CD14-positive monocyte (primary cell): ENCODE measurements at regions not wholly inside any gene's neighbourhood (a gene's known extent, or its start where the extent isn't known, plus 50 kb on each side); places are given as distances from the start of the nearest gene placed in this dataset.

Experiments
- DNase-seq, 3 donors: peaks; one replicate each; pipeline ENCODE4 v3.0.0-alpha.2; 2011 to 2022
- H2AFZ ChIP-seq: 2 replicates; pipeline ENCODE4 v1.6.0; 2012; ENCODE audit warnings: mild to moderate bottlenecking, low read depth, low read length, inconsistent platforms; ENCODE audit not compliant: insufficient read depth, poor library complexity, severe bottlenecking
- H3K27ac ChIP-seq, 2 donors: 1 replicate in 1 of 2; 2 replicates in 1 of 2; pipeline ENCODE4 v1.5.1; 2012 to 2013; ENCODE audit warnings: low read length in 2 of 2, control low read depth in 1 of 2, inconsistent platforms in 1 of 2, low read depth in 1 of 2, mild to moderate bottlenecking in 1 of 2
- H3K27me3 ChIP-seq, 2 donors: one replicate each; pipeline versions ENCODE4 v1.6.0 to v1.6.1; 2011 to 2013; ENCODE audit warnings: low read length in 2 of 2; ENCODE audit not compliant: control insufficient read depth in 2 of 2, insufficient read depth in 2 of 2
- H3K36me3 ChIP-seq, 2 donors: replicated peaks in 1 of 2; 1 replicate in 1 of 2; 2 replicates in 1 of 2; pipeline versions ENCODE4 v1.5.1 to v1.6.1; 2012 to 2013; ENCODE audit warnings: low read length in 2 of 2, control low read depth in 1 of 2, inconsistent platforms in 1 of 2, mild to moderate bottlenecking in 1 of 2; ENCODE audit not compliant: insufficient read depth in 2 of 2, control insufficient read depth in 1 of 2
- H3K4me1 ChIP-seq, 2 donors: 1 replicate in 1 of 2; 2 replicates in 1 of 2; pipeline versions ENCODE4 v1.5.1 to v1.6.1; 2012 to 2013; ENCODE audit warnings: low read length in 2 of 2, control low read depth in 1 of 2, inconsistent platforms in 1 of 2, mild to moderate bottlenecking in 1 of 2, moderate library complexity in 1 of 2; ENCODE audit not compliant: insufficient read depth in 2 of 2, control insufficient read depth in 1 of 2
- H3K4me2 ChIP-seq: replicated peaks from 2 replicates; pipeline ENCODE3; 2012; ENCODE audit warnings: low read length, moderate library complexity, mild to moderate bottlenecking; ENCODE audit not compliant: poor library complexity, severe bottlenecking; ENCODE audit errors: extremely low read depth
- H3K4me3 ChIP-seq, 3 experiments: fragments of 200-600 bp in 1 of 3; sonication (generic) in 1 of 3; replicated peaks in 1 of 3; 1 replicate in 2 of 3; 2 replicates in 1 of 3; pipeline ENCODE4 v1.5.1; 2011 to 2013; ENCODE audit warnings: low read length in 3 of 3, mild to moderate bottlenecking in 3 of 3, control low read depth in 2 of 3, low read depth in 2 of 3, inconsistent platforms in 1 of 3, moderate library complexity in 1 of 3
- H3K79me2 ChIP-seq: 2 replicates; pipeline ENCODE4 v1.6.0; 2012; ENCODE audit warnings: mild to moderate bottlenecking, control low read depth, inconsistent platforms, low read length, moderate library complexity; ENCODE audit not compliant: insufficient read depth
- H3K9ac ChIP-seq: 2 replicates; pipeline ENCODE4 v1.6.0; 2017; ENCODE audit warnings: low read length, mild to moderate bottlenecking; ENCODE audit not compliant: insufficient read depth, poor library complexity, severe bottlenecking
- H3K9me3 ChIP-seq, 2 donors: replicated peaks in 1 of 2; 1 replicate in 1 of 2; 2 replicates in 1 of 2; pipeline versions ENCODE4 v1.5.1 to v1.6.1; 2012 to 2013; ENCODE audit warnings: low read length in 2 of 2, control low read depth in 1 of 2; ENCODE audit not compliant: control insufficient read depth in 1 of 2, insufficient read depth in 1 of 2
- H4K20me1 ChIP-seq: 2 replicates; pipeline ENCODE4 v1.6.0; 2012; ENCODE audit warnings: mild to moderate bottlenecking, low read length, control low read depth, moderate library complexity; ENCODE audit not compliant: insufficient read depth
- H3K27ac Mint-ChIP-seq, 7 donors: one replicate each; pipeline ENCODE4 v1.8.0; 2020; ENCODE audit warnings: mild to moderate bottlenecking in 7 of 7, mixed read lengths in 7 of 7, moderate library complexity in 6 of 7, inconsistent platforms in 2 of 7
- H3K27me3 Mint-ChIP-seq, 3 donors: one replicate each; pipeline ENCODE4 v1.8.0; 2021 to 2022; ENCODE audit warnings: low read depth in 3 of 3, mild to moderate bottlenecking in 3 of 3, mixed read lengths in 3 of 3, moderate library complexity in 3 of 3, inconsistent platforms in 1 of 3
- H3K36me3 Mint-ChIP-seq, 2 donors: one replicate each; pipeline ENCODE4 v1.8.0; 2020; ENCODE audit warnings: mixed read lengths in 2 of 2, inconsistent platforms in 1 of 2, mild to moderate bottlenecking in 1 of 2
- H3K4me1 Mint-ChIP-seq: one replicate; pipeline ENCODE4 v1.8.0; 2020; ENCODE audit warnings: mild to moderate bottlenecking, mixed read lengths
- H3K4me3 Mint-ChIP-seq, 2 donors: one replicate each; pipeline ENCODE4 v1.8.0; 2020; ENCODE audit warnings: mild to moderate bottlenecking in 2 of 2, mixed read lengths in 2 of 2, moderate library complexity in 1 of 2
- H3K9me3 Mint-ChIP-seq, 7 donors: one replicate each; pipeline ENCODE4 v1.8.0; 2020 to 2022; ENCODE audit warnings: mixed read lengths in 7 of 7, mild to moderate bottlenecking in 6 of 7, moderate library complexity in 6 of 7, inconsistent platforms in 2 of 7
- CTCF ChIP-seq: fragments of 200-600 bp; IDR thresholded peaks from one replicate; pipeline ENCODE4 v1.8.0; 2022; ENCODE audit warnings: antibody characterized with exemption, mild to moderate bottlenecking
- WGBS: methylation state at CpG from one replicate; pipeline ENCODE4 v1.1.5; 2013; ENCODE audit warnings: missing lambda C conversion rate; ENCODE audit not compliant: insufficient coverage; 5-methylcytosine and 5-hydroxymethylcytosine counted together
- intact Hi-C, 2 donors: fragments of 100-400 bp; cut with micrococcal nuclease; formaldehyde crosslinking; loops; one replicate each; pipeline versions ENCODE4 v1.15.0 to v1.15.1; 2023

GRCh38 chr10:121169406-121169805 is 318.2 kb downstream of the WDR11 start:
- Mint-ChIP-seq H3K4me3 (no peak overlapping the region), H3K9me3 (peaks cover 0 to 8% (median under 1%) of the 10 kb centered on the region in 7 donors), H3K36me3 (no peaks in the 10 kb centered on the region), H3K4me1 (no peaks in the 10 kb centered on the region), H3K27ac (no peak overlapping the region), H3K27me3 (no peaks in the 10 kb centered on the region)
- H3K4me3 ChIP-seq: no peak overlapping the region
- TF ChIP-seq CTCF: no peak
- H3K36me3 ChIP-seq: no peaks in the 10 kb centered on the region
- intact Hi-C loops: no loop called here
- no peak overlapping the region for H2AFZ ChIP-seq
- H3K27ac ChIP-seq: no peak overlapping the region
- H3K4me2 ChIP-seq: no peak overlapping the region
- no peak overlapping the region for H3K9ac ChIP-seq
- H3K79me2 ChIP-seq: no peaks in the 10 kb centered on the region
- no CpG with 5 or more reads among the region's 3 CpGs for WGBS
- H3K27me3 ChIP-seq: no peaks in the 10 kb centered on the region
- no peak for DNase-seq
- H3K4me1 ChIP-seq: no peaks in the 10 kb centered on the region
- no peaks in the 10 kb centered on the region for H4K20me1 ChIP-seq
- peaks cover 0 to 2% of the 10 kb centered on the region in 2 donors for H3K9me3 ChIP-seq

- no peaks in the 10 kb centered on the region for H3K79me2 ChIP-seq
- no peak for DNase-seq
- no peak overlapping the region for H3K9ac ChIP-seq
- H3K4me2 ChIP-seq: no peak overlapping the region
- H3K4me1 ChIP-seq: no peaks in the 10 kb centered on the region
- intact Hi-C loops: no loop called here
- H3K4me3 ChIP-seq: no peak overlapping the region
- peaks cover 0 to 2% (median 0%) of the 10 kb centered on the region in 7 donors for H3K9me3 Mint-ChIP-seq
- no peak overlapping the region for H3K4me3 Mint-ChIP-seq
- H3K27me3 Mint-ChIP-seq: peaks cover 0 to 1% (median 0%) of the 10 kb centered on the region in 3 donors
- no peaks in the 10 kb centered on the region for H3K4me1 Mint-ChIP-seq
- no peaks in the 10 kb centered on the region for H3K36me3 ChIP-seq
- 92% methylated on average over 6 of the region's 10 CpGs for WGBS
- TF ChIP-seq CTCF: no peak
- peak overlapping the region in 1 of 7 donors; percentile 13 for H3K27ac Mint-ChIP-seq
- no peak overlapping the region for H3K27ac ChIP-seq
- no peaks in the 10 kb centered on the region for H4K20me1 ChIP-seq
- no peaks in the 10 kb centered on the region for H3K36me3 Mint-ChIP-seq
- no peaks in the 10 kb centered on the region for H3K9me3 ChIP-seq
- H3K27me3 ChIP-seq: no peaks in the 10 kb centered on the region
- no peak overlapping the region for H2AFZ ChIP-seq
Measured at GRCh38 chr10:121171825-121172787, 320.9 kb downstream of the WDR11 start.
